A549 (cell line): ENCODE measurements at regions not wholly inside any gene's neighbourhood (a gene's known extent, or its start where the extent isn't known, plus 50 kb on each side); places are given as distances from the start of the nearest gene placed in this dataset.

ENCODE experiments used
- CHD2 ChIP-seq: fragments of 150-350 bp; IDR thresholded peaks from 2 replicates; pipeline ENCODE4 v1.6.1; 2014; ENCODE audit warnings: low read length; ENCODE audit not compliant: partially characterized antibody
- CTCF ChIP-seq: fragments of >200 bp; sonication (Bioruptor Twin); formaldehyde crosslinking; IDR thresholded peaks from 3 replicates; pipeline ENCODE4 v1.5.1; 2016
- HMGXB4 ChIP-seq: fragments of 250-450 bp; sonication (Bioruptor Pico); IDR thresholded peaks from 2 replicates; pipeline ENCODE4 v1.5.0; 2021; ENCODE audit warnings: mild to moderate bottlenecking, moderate library complexity, borderline replicate concordance
- MAFK ChIP-seq: fragments of 450-650 bp; IDR thresholded peaks from 2 replicates; pipeline ENCODE4 v1.6.1; 2014; ENCODE audit not compliant: partially characterized antibody
- MAZ ChIP-seq: fragments of 150-350 bp; IDR thresholded peaks from 2 replicates; pipeline ENCODE4 v1.6.1; 2014; ENCODE audit warnings: antibody characterized with exemption, low read depth, low read length, borderline replicate concordance
- PBX3 ChIP-seq: IDR thresholded peaks from 2 replicates; pipeline ENCODE4 v1.6.1; 2012
- POLR2A ChIP-seq: IDR thresholded peaks from 2 replicates; pipeline ENCODE4 v1.6.1; 2012; ENCODE audit warnings: mild to moderate bottlenecking, low read length
- REST ChIP-seq: fragments of 200-600 bp; sonication (generic); IDR thresholded peaks from 2 replicates; pipeline ENCODE4 v1.6.1; 2016; ENCODE audit warnings: antibody characterized with exemption, mild to moderate bottlenecking, moderate library complexity
- RFX5 ChIP-seq: fragments of 450-650 bp; IDR thresholded peaks from 2 replicates; pipeline ENCODE4 v1.7.1; 2014; ENCODE audit warnings: antibody characterized with exemption, mild to moderate bottlenecking, moderate library complexity
- SMC3 ChIP-seq: fragments of >200 bp; sonication (Bioruptor Twin); formaldehyde crosslinking; IDR thresholded peaks from 3 replicates; pipeline ENCODE4 v1.6.1; 2018; ENCODE audit warnings: inconsistent platforms
- SREBF2 ChIP-seq: fragments of 450-650 bp; IDR thresholded peaks from 2 replicates; pipeline ENCODE4 v1.6.1; 2014; ENCODE audit warnings: mild to moderate bottlenecking, moderate library complexity
- ZSCAN20 ChIP-seq: fragments of 250-450 bp; sonication (Bioruptor Pico); IDR thresholded peaks from 2 replicates; pipeline ENCODE4 v1.8.0; 2022; ENCODE audit warnings: mild to moderate bottlenecking, moderate library complexity

- TF ChIP-seq PBX3 (no peak), MAZ (no peak), CTCF (no peak), HMGXB4 (CRISPR knock-in tag) (no peak), POLR2A (no peak), REST (no peak), ZSCAN20 (CRISPR knock-in tag) (no peak), MAFK (no peak), CHD2 (no peak), SREBF2 (no peak), RFX5 (no peak), SMC3 (no peak)
Measured at GRCh38 chr9:87108661-87109060, 161.4 kb upstream of the GAS1 start.
